HL-60 (cell line): ENCODE measurements at regions not wholly inside any gene's neighbourhood (a gene's known extent, or its start where the extent isn't known, plus 50 kb on each side); places are given as distances from the start of the nearest gene placed in this dataset.

ENCODE experiments used
- DNase-seq, 2 experiments: peaks; one replicate each; pipeline ENCODE4 v3.0.0-alpha.2; 2010 to 2020; ENCODE audit warnings: low read depth in 1 of 2, low spot score in 1 of 2
- H3K27ac ChIP-seq: fragments of 250-450 bp; sonication (Bioruptor Pico); replicated peaks from 2 replicates; pipeline ENCODE4 v1.5.1; 2020; ENCODE audit warnings: mild to moderate bottlenecking, moderate library complexity
- H3K27me3 ChIP-seq: fragments of 250-450 bp; sonication (Bioruptor Pico); 2 replicates; pipeline ENCODE4 v1.5.1; 2021; ENCODE audit warnings: mild to moderate bottlenecking, moderate library complexity; ENCODE audit not compliant: insufficient read depth, poor library complexity, severe bottlenecking
- H3K4me3 ChIP-seq: replicated peaks from 2 replicates; pipeline ENCODE4 v1.5.1; 2011; ENCODE audit warnings: mild to moderate bottlenecking, control low read depth, low read length; ENCODE audit not compliant: insufficient read depth
- GABPA ChIP-seq: IDR thresholded peaks from 2 replicates; pipeline ENCODE4 v1.6.1; 2012; ENCODE audit warnings: low read depth
- POLR2AphosphoS5 ChIP-seq: IDR thresholded peaks from 2 replicates; pipeline ENCODE4 v1.6.1; 2012; ENCODE audit warnings: low read depth
- REST ChIP-seq: IDR thresholded peaks from 2 replicates; pipeline ENCODE4 v1.6.1; 2012; ENCODE audit warnings: low read depth; ENCODE audit not compliant: insufficient replicate concordance
- SPI1 ChIP-seq: IDR thresholded peaks from 2 replicates; pipeline ENCODE4 v1.6.1; 2012; ENCODE audit warnings: low read depth, mild to moderate bottlenecking, borderline replicate concordance
- TF ChIP-seq, protein P1 (sequence below): IDR thresholded peaks from one replicate; pipeline ENCODE4 v1.5.1; 2011; ENCODE audit warnings: low read length, control low read depth, inconsistent platforms; ENCODE audit not compliant: insufficient read depth

DNA sequence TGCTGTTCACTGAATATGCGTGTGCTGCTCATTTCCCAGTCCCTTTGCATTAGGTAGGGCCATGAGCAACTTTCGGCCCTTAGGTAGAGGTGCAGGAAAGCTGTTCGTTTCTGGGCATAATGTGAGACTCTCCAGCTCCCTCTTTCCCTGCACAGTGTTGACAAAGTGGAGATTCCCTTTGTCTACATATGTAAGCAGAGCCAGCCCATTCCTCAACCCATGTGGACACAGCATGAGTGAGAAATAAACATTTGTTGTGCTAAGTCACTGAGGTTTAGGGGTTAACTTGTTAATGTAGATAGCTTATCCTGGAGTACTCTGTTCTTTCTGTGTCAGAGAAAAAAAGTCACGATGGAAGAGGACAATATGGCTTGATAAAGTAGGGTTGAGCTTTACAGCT lies 343.8 kb downstream of the PSAT1 start:
- no peaks in the 10 kb centered on the region for H3K27me3 ChIP-seq
- TF ChIP-seq SPI1, result no peak
- DNase-seq, result no peak
- no peak overlapping the region for H3K4me3 ChIP-seq
- H3K27ac ChIP-seq, result no peak overlapping the region

GRCh38 chr9:78644359-78644758 lies 347.4 kb downstream of the PSAT1 start:
- Histone ChIP-seq H3K4me3 (no peak overlapping the region), H3K27me3 (no peaks in the 10 kb centered on the region), H3K27ac (no peak overlapping the region)
- no peak for DNase-seq
- TF ChIP-seq REST (no peak), SPI1 (no peak)
- TF ChIP-seq, protein P1, sequence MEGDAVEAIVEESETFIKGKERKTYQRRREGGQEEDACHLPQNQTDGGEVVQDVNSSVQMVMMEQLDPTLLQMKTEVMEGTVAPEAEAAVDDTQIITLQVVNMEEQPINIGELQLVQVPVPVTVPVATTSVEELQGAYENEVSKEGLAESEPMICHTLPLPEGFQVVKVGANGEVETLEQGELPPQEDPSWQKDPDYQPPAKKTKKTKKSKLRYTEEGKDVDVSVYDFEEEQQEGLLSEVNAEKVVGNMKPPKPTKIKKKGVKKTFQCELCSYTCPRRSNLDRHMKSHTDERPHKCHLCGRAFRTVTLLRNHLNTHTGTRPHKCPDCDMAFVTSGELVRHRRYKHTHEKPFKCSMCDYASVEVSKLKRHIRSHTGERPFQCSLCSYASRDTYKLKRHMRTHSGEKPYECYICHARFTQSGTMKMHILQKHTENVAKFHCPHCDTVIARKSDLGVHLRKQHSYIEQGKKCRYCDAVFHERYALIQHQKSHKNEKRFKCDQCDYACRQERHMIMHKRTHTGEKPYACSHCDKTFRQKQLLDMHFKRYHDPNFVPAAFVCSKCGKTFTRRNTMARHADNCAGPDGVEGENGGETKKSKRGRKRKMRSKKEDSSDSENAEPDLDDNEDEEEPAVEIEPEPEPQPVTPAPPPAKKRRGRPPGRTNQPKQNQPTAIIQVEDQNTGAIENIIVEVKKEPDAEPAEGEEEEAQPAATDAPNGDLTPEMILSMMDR, result no peak

GRCh38 chr9:78654324-78654723 lies 357.4 kb downstream of the PSAT1 start:
- no peaks in the 10 kb centered on the region for H3K27me3 ChIP-seq
- no peak for DNase-seq

GRCh38 chr9:78663369-78663768 lies 366.4 kb downstream of the PSAT1 start:
- no peak for DNase-seq
- Histone ChIP-seq H3K27ac (no peak overlapping the region), H3K4me3 (no peak overlapping the region), H3K27me3 (no peaks in the 10 kb centered on the region)
- TF ChIP-seq SPI1 (no peak), GABPA (no peak), REST (no peak), POLR2AphosphoS5 (no peak)
- TF ChIP-seq, protein P1, result no peak

More at GRCh38 chr9:78654324-78654723, 357.4 kb downstream of the PSAT1 start:
- Histone ChIP-seq H3K27ac (no peak overlapping the region), H3K4me3 (no peak overlapping the region)
- TF ChIP-seq, protein P1, result no peak
- TF ChIP-seq REST (no peak), GABPA (no peak), POLR2AphosphoS5 (no peak), SPI1 (no peak)
